ENCODE measurements at regions not wholly inside any gene's neighbourhood (a gene's known extent, or its start where the extent isn't known, plus 50 kb on each side); places are given as distances from the start of the nearest gene placed in this dataset.

DNA sequence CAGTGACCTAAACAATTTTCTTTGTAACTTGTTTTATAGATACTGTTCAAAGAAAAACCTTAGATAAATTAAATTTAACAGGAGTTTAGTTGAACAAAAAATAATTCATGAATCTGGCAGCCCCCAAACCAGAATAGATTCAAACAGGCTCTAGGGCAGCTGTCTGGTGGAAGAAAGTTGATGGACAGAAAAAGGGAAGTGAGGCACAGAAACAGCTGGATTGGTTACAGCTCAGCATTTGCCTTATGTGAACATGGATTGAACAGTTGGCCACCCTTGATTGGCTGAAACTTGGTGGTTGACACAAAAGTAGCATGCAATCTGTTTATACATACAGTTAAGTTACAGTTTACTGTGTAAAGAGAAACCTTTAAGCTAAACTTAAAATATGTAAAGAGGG lies 954.3 kb upstream of the FLRT2 start:
- no peak for TF ChIP-seq POLR2A (IDR thresholded peaks at IDR 0.05)
- TF ChIP-seq, protein P1, sequence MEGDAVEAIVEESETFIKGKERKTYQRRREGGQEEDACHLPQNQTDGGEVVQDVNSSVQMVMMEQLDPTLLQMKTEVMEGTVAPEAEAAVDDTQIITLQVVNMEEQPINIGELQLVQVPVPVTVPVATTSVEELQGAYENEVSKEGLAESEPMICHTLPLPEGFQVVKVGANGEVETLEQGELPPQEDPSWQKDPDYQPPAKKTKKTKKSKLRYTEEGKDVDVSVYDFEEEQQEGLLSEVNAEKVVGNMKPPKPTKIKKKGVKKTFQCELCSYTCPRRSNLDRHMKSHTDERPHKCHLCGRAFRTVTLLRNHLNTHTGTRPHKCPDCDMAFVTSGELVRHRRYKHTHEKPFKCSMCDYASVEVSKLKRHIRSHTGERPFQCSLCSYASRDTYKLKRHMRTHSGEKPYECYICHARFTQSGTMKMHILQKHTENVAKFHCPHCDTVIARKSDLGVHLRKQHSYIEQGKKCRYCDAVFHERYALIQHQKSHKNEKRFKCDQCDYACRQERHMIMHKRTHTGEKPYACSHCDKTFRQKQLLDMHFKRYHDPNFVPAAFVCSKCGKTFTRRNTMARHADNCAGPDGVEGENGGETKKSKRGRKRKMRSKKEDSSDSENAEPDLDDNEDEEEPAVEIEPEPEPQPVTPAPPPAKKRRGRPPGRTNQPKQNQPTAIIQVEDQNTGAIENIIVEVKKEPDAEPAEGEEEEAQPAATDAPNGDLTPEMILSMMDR (IDR thresholded peaks at IDR 0.05): no peak
